ENCODE measurements at regions not wholly inside any gene's neighbourhood (a gene's known extent, or its start where the extent isn't known, plus 50 kb on each side); places are given as distances from the start of the nearest gene placed in this dataset.

DNA sequence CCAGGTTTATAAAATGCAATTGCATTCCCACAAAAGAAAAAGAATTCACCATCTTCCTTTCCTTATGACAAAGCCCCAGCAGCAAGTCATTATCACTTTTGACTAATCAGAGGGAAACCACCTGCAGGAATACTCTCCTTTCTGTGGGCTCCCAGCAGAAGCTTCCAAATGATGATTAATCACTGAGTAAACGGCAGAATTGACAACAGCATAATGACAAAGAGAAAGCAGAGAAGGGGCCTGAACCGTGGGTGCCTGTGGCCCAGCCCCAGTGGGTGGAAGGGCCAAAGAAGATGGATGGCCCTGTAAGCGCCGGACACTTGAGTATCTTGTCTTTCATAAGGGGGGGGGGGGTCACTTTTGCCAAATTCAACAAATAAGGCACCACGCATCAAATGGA is 152.4 kb upstream of the NRBF2 start:
- TF ChIP-seq, protein P1, sequence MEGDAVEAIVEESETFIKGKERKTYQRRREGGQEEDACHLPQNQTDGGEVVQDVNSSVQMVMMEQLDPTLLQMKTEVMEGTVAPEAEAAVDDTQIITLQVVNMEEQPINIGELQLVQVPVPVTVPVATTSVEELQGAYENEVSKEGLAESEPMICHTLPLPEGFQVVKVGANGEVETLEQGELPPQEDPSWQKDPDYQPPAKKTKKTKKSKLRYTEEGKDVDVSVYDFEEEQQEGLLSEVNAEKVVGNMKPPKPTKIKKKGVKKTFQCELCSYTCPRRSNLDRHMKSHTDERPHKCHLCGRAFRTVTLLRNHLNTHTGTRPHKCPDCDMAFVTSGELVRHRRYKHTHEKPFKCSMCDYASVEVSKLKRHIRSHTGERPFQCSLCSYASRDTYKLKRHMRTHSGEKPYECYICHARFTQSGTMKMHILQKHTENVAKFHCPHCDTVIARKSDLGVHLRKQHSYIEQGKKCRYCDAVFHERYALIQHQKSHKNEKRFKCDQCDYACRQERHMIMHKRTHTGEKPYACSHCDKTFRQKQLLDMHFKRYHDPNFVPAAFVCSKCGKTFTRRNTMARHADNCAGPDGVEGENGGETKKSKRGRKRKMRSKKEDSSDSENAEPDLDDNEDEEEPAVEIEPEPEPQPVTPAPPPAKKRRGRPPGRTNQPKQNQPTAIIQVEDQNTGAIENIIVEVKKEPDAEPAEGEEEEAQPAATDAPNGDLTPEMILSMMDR (IDR thresholded peaks at IDR 0.05; ENCODE audit: low read length), result no peak
- TF ChIP-seq EZH2 (IDR thresholded peaks at IDR 0.05; ENCODE audit: borderline replicate concordance, low read length), result no peak

Measured in OCI-LY1 (cell line).